ENCODE measurements at regions not wholly inside any gene's neighbourhood (a gene's known extent, or its start where the extent isn't known, plus 50 kb on each side); places are given as distances from the start of the nearest gene placed in this dataset.

DNA sequence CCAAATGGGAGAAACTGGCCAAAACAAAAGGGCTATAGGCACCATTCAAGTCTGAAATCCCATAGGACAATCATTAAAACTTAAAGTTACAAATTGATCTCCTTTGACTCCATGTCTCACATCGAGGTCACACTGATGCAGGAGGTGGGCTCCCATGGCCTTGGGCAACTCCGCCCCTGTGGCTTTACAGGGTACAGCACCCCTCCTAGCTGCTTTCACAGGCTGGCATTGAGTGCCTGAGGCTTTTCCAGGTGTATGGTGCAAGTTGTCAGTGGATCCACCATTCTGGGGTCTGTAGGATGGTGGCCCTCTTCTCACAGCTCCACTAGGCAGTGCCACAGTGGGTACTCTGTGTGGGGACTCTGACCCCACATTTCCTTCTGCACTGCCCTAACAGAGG is 662.1 kb downstream of the XPNPEP1 start:
- no peak overlapping the region for H3K9ac ChIP-seq (ENCODE audit: low read length)
- H3K9me3 ChIP-seq (ENCODE audit: control insufficient read depth in 1 of 2, insufficient read depth in 1 of 2, low read depth in 1 of 2, low read length in 2 of 2), result peaks cover 27 to 48% of the 10 kb centered on the region in 2 experiments; a peak in 2 of 4 replicates
- no peaks in the 10 kb centered on the region for H3K27me3 ChIP-seq (ENCODE audit: insufficient read depth, low read length)
- ATAC-seq, result no peak
- no peaks in the 10 kb centered on the region for H3K79me2 ChIP-seq (ENCODE audit: insufficient read depth, low read length)
- H3K9me2 ChIP-seq (ENCODE audit: insufficient read depth), result no peaks in the 10 kb centered on the region
- CTCF ChIA-PET, result no interaction called here
- no peak overlapping the region for H3K4me3 ChIP-seq (replicated peaks in 1 of 2; ENCODE audit: low read depth in 1 of 2, low read length in 2 of 2)
- H3K4me2 ChIP-seq (ENCODE audit: low read length), result no peak overlapping the region
- intact Hi-C loops (cut with micrococcal nuclease), result no loop called here
- no peaks in the 10 kb centered on the region for H3K36me3 ChIP-seq (ENCODE audit: control insufficient read depth in 1 of 2, insufficient read depth in 2 of 2, low read length in 2 of 2)
- POLR2A ChIA-PET, result no interaction called here
- H3K27ac ChIP-seq (ENCODE audit: low read depth, low read length), result no peak overlapping the region
- no peaks in the 10 kb centered on the region for H3K4me1 ChIP-seq (ENCODE audit: control insufficient read depth in 1 of 2, insufficient read depth in 2 of 2, low read length in 2 of 2)
- BruUV-seq (replicated peaks), result no TSS peak
- RAD21 ChIA-PET (ENCODE audit: low non-redundant PET in 1 of 2, low total read pairs in 2 of 2, uncharacterized antibody in 2 of 2, unreplicated experiment in 2 of 2), result no interaction called here
- no peaks in the 10 kb centered on the region for H4K20me1 ChIP-seq (ENCODE audit: insufficient read depth)
- TF ChIP-seq EZH2 (IDR thresholded peaks at IDR 0.05) (no peak), SIN3A (IDR thresholded peaks at IDR 0.05; ENCODE audit: low read depth) (no peak), REST (IDR thresholded peaks at IDR 0.05; ENCODE audit: low read depth) (no peak)
- DNase-seq (ENCODE audit: low read depth, low spot score), result no peak
- no peak overlapping the region for H2AFZ ChIP-seq (ENCODE audit: low read depth, low read length, poor library complexity, severe bottlenecking)

DNA sequence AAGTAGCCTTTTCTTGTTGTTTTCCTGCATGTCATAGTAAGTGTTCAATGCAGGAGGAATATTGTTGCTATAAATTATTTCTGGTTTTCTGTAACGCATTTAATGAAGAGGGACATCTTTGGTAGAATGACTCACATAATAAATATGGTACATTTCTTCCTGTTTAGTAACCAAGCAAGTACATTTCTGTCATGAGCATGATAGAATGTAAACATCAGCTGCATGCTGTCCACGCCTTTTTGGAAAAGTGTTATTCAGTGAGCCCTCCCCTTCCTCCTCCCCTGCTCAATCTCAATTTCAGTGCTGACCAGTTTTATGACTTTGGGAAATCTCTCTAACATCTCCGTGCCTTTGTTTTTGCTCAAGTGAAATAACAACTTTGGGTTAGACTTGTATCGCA is 664.0 kb downstream of the XPNPEP1 start:
- no peak overlapping the region for H2AFZ ChIP-seq (ENCODE audit: low read depth, low read length, poor library complexity, severe bottlenecking)
- H3K9me2 ChIP-seq (ENCODE audit: insufficient read depth), result no peaks in the 10 kb centered on the region
- POLR2A ChIA-PET, result no interaction called here
- H3K9me3 ChIP-seq (ENCODE audit: control insufficient read depth in 1 of 2, insufficient read depth in 1 of 2, low read depth in 1 of 2, low read length in 2 of 2), result peaks cover 22 to 32% of the 10 kb centered on the region in 2 experiments; a peak in 2 of 4 replicates
- no peaks in the 10 kb centered on the region for H3K79me2 ChIP-seq (ENCODE audit: insufficient read depth, low read length)
- H4K20me1 ChIP-seq (ENCODE audit: insufficient read depth), result no peaks in the 10 kb centered on the region
- CTCF ChIA-PET, result no interaction called here
- no peak overlapping the region for H3K4me3 ChIP-seq (replicated peaks in 1 of 2; ENCODE audit: low read depth in 1 of 2, low read length in 2 of 2)
- H3K27ac ChIP-seq (ENCODE audit: low read depth, low read length), result no peak overlapping the region
- BruUV-seq (replicated peaks), result no TSS peak
- no peaks in the 10 kb centered on the region for H3K36me3 ChIP-seq (ENCODE audit: control insufficient read depth in 1 of 2, insufficient read depth in 2 of 2, low read length in 2 of 2)
- H3K27me3 ChIP-seq (ENCODE audit: insufficient read depth, low read length), result no peaks in the 10 kb centered on the region
- ATAC-seq (no peak), DNase-seq (ENCODE audit: low read depth, low spot score) (no peak)
- H3K4me2 ChIP-seq (ENCODE audit: low read length), result no peak overlapping the region
- intact Hi-C loops (cut with micrococcal nuclease), result no loop called here
- no peaks in the 10 kb centered on the region for H3K4me1 ChIP-seq (ENCODE audit: control insufficient read depth in 1 of 2, insufficient read depth in 2 of 2, low read length in 2 of 2)
- RAD21 ChIA-PET (ENCODE audit: low non-redundant PET in 1 of 2, low total read pairs in 2 of 2, uncharacterized antibody in 2 of 2, unreplicated experiment in 2 of 2), result no interaction called here
- no peak overlapping the region for H3K9ac ChIP-seq (ENCODE audit: low read length)
- TF ChIP-seq CEBPB (IDR thresholded peaks at IDR 0.05; ENCODE audit: low read depth) (no peak), EGR1 (IDR thresholded peaks at IDR 0.05; ENCODE audit: low read depth) (no peak), REST (IDR thresholded peaks at IDR 0.05; ENCODE audit: low read depth) (no peak), POLR2A (IDR thresholded peaks at IDR 0.05; ENCODE audit: borderline replicate concordance, extremely low read depth, insufficient read depth, insufficient read length) (no peak), POLR2AphosphoS5 (IDR thresholded peaks at IDR 0.05; ENCODE audit: low read depth, low read length) (no peak), YY1 (IDR thresholded peaks at IDR 0.05; ENCODE audit: extremely low read depth, insufficient replicate concordance, low read depth, low read length) (no peak), FOSL1 (IDR thresholded peaks at IDR 0.05; ENCODE audit: low read depth) (no peak), SIN3A (IDR thresholded peaks at IDR 0.05; ENCODE audit: low read depth) (no peak), RAD21 (IDR thresholded peaks at IDR 0.05; ENCODE audit: low read depth) (no peak), SRF (IDR thresholded peaks at IDR 0.05; ENCODE audit: low read depth) (no peak), ELF1 (IDR thresholded peaks at IDR 0.05; ENCODE audit: borderline replicate concordance, low read depth) (no peak), ZNF274 (IDR thresholded peaks at IDR 0.05; ENCODE audit: low read depth, low read length) (no peak), SP1 (IDR thresholded peaks at IDR 0.05; ENCODE audit: low read depth) (no peak), JUND (IDR thresholded peaks at IDR 0.05) (no peak), EZH2 (IDR thresholded peaks at IDR 0.05) (no peak), CBX3 (IDR thresholded peaks at IDR 0.05; ENCODE audit: low read depth) (no peak)

Measured in HCT116 (cell line).